Parathyroid adenoma (tissue), 2 donors: ENCODE measurements at regions not wholly inside any gene's neighbourhood (a gene's known extent, or its start where the extent isn't known, plus 50 kb on each side); places are given as distances from the start of the nearest gene placed in this dataset.
"Not testable (repeated sequence)": the region's sequence is repeated elsewhere in the genome, so short reads cannot be mapped to it uniquely, and the experiment has no call there.

Experiments
- H2AFZ ChIP-seq: fragments of 300-600 bp; sonication (generic); one replicate; pipeline ENCODE4 v1.7.0; 2017; ENCODE audit warnings: antibody characterized with exemption, mild to moderate bottlenecking
- H3K27ac ChIP-seq: fragments of 300-600 bp; sonication (generic); one replicate; pipeline ENCODE4 v1.7.0; 2017
- H3K27me3 ChIP-seq: fragments of 300-600 bp; sonication (generic); one replicate; pipeline ENCODE4 v1.7.0; 2017; ENCODE audit warnings: low read length; ENCODE audit not compliant: control insufficient read depth, insufficient read depth
- H3K36me3 ChIP-seq: fragments of 300-600 bp; sonication (generic); one replicate; pipeline ENCODE4 v1.7.0; 2017; ENCODE audit warnings: low read length; ENCODE audit not compliant: control insufficient read depth, insufficient read depth
- H3K4me1 ChIP-seq: fragments of 300-600 bp; sonication (generic); one replicate; pipeline ENCODE4 v1.7.0; 2017; ENCODE audit warnings: control low read depth
- H3K4me2 ChIP-seq: fragments of 300-600 bp; sonication (generic); one replicate; pipeline ENCODE4 v1.7.0; 2017; ENCODE audit warnings: low read length
- H3K4me3 ChIP-seq: fragments of 300-600 bp; sonication (generic); one replicate; pipeline ENCODE4 v1.7.0; 2017; ENCODE audit warnings: low read depth, low read length
- H3K79me2 ChIP-seq: fragments of 300-600 bp; sonication (generic); one replicate; pipeline ENCODE4 v1.7.0; 2017; ENCODE audit warnings: control low read depth
- H3K9ac ChIP-seq: fragments of 300-600 bp; sonication (generic); one replicate; pipeline ENCODE4 v1.7.0; 2017; ENCODE audit warnings: mild to moderate bottlenecking
- H3K9me3 ChIP-seq: fragments of 300-600 bp; sonication (generic); one replicate; pipeline ENCODE4 v1.7.0; 2017; ENCODE audit warnings: low read length; ENCODE audit not compliant: control insufficient read depth
- TF ChIP-seq, protein P1 (sequence below): fragments of 300-600 bp; sonication (generic); IDR thresholded peaks from one replicate; pipeline ENCODE4 v1.7.0; 2017; ENCODE audit warnings: antibody characterized with exemption, mild to moderate bottlenecking
- donor health status: primary hyperparathyroidism.

DNA sequence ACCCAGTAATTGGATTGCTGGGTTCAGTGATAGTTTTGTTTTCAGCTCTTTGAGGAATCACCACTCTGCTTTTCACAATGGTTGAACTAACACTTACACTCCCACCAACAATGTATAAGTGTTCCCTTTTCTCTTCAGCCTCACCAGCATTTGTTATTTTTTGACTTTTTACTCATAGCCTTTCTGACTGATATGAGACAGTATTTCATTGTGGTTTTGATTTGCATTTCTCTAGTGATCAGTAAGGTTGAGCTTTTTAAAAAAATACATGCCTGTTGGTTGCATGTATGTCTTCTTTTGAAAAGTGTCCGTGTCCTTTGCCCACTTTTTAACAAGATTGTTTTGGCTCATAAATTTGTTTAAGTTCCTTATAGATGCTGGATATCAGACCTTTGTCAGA, 185.7 kb upstream of the CCNH start:
- no peak overlapping the region for H3K4me2 ChIP-seq

DNA sequence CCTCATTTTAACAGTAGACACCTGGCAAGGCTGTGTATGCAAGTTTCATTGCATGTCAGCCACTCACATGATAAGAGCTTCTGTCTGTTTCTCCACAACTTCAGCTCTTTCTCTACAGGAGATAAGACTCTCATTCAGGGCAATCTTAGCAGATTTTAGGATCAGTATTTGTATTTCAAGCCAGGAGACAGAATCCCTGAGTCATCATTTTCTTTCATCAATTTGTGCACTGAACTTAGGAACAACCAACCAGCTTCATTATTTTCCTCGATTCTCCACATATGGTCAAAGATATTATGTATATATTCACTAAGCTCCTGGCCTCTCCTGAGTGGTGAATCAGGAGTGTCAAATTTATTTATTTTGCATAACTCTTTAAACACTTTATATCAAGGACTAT, 181.8 kb upstream of the CCNH start:
- Histone ChIP-seq H3K27me3 (no peaks in the 10 kb centered on the region), H3K9me3 (no peaks in the 10 kb centered on the region), H3K9ac (no peak overlapping the region), H3K4me2 (no peak overlapping the region), H3K4me3 (no peak overlapping the region), H3K79me2 (no peaks in the 10 kb centered on the region), H3K36me3 (no peaks in the 10 kb centered on the region), H2AFZ (no peak overlapping the region), H3K27ac (no peak overlapping the region), H3K4me1 (no peaks in the 10 kb centered on the region)
- TF ChIP-seq, protein P1, sequence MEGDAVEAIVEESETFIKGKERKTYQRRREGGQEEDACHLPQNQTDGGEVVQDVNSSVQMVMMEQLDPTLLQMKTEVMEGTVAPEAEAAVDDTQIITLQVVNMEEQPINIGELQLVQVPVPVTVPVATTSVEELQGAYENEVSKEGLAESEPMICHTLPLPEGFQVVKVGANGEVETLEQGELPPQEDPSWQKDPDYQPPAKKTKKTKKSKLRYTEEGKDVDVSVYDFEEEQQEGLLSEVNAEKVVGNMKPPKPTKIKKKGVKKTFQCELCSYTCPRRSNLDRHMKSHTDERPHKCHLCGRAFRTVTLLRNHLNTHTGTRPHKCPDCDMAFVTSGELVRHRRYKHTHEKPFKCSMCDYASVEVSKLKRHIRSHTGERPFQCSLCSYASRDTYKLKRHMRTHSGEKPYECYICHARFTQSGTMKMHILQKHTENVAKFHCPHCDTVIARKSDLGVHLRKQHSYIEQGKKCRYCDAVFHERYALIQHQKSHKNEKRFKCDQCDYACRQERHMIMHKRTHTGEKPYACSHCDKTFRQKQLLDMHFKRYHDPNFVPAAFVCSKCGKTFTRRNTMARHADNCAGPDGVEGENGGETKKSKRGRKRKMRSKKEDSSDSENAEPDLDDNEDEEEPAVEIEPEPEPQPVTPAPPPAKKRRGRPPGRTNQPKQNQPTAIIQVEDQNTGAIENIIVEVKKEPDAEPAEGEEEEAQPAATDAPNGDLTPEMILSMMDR = no peak

More for the DNA sequence above, 185.7 kb upstream of the CCNH start:
- Histone ChIP-seq H3K79me2 (no peaks in the 10 kb centered on the region), H3K9ac (no peak overlapping the region), H3K27me3 (no peaks in the 10 kb centered on the region), H3K4me3 (no peak overlapping the region), H3K27ac (no peak overlapping the region), H3K36me3 (no peaks in the 10 kb centered on the region), H3K4me1 (no peaks in the 10 kb centered on the region), H3K9me3 (no peaks in the 10 kb centered on the region), H2AFZ (no peak overlapping the region)
- TF ChIP-seq, protein P1 = no peak

GRCh38 chr5:87589587-87589986, 176.9 kb upstream of the CCNH start:
- H3K36me3 ChIP-seq = no peaks in the 10 kb centered on the region
- TF ChIP-seq, protein P1 = no peak
- H2AFZ ChIP-seq = no peak overlapping the region
- H3K4me2 ChIP-seq = no peak overlapping the region
- no peaks in the 10 kb centered on the region for H3K79me2 ChIP-seq
- H3K27ac ChIP-seq = no peak overlapping the region
- H3K4me3 ChIP-seq = no peak overlapping the region
- H3K9me3 ChIP-seq = no peaks in the 10 kb centered on the region
- no peaks in the 10 kb centered on the region for H3K27me3 ChIP-seq
- H3K4me1 ChIP-seq = no peaks in the 10 kb centered on the region
- H3K9ac ChIP-seq = no peak overlapping the region

DNA sequence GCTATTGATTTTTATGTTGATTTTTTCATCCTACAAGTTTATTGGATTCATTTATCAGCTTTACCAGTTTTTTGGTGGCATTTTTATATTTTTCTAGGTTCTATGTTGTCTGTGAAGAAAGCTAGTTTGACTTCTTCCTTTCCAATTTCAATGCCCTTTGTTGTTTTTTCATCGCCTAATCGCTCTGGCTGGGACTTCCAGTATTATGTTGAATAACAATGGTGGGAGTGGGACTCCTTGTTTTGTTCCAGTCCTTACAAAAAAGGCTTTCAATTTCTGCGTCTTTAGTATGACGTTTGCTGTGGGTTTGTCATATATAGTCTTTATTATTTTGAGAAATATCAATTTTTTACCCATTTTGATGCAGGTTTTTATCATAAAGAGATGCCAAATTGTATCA, 175.6 kb upstream of the CCNH start:
- Histone ChIP-seq H3K4me1 (no peaks in the 10 kb centered on the region), H3K27me3 (no peaks in the 10 kb centered on the region), H3K9ac (no peak overlapping the region), H3K9me3 (no peaks in the 10 kb centered on the region), H3K4me2 (no peak overlapping the region), H3K4me3 (no peak overlapping the region), H3K27ac (no peak overlapping the region), H2AFZ (no peak overlapping the region), H3K36me3 (no peaks in the 10 kb centered on the region), H3K79me2 (no peaks in the 10 kb centered on the region)
- TF ChIP-seq, protein P1 = no peak

DNA sequence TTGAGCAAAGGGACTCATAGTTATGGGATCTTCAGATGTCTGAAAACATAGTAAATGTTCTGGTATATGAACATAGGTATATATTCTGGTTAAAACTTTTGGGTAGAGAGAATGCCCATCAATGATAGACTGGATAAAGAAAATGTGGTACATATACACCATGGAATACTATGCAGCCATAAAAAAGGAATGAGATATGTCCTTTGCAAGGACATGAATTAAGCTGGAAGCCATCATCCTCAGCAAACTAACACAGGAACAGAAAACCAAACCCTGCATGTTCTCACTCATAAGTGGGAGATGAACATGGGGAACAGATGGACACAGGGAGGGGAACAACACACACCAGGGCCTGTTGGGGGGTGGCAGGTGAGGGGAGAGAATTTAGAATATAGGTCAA, 171.0 kb upstream of the CCNH start:
- H2AFZ ChIP-seq, H3K4me3 ChIP-seq, H3K36me3 ChIP-seq, H3K4me1 ChIP-seq, H3K9ac ChIP-seq, H3K27me3 ChIP-seq, H3K27ac ChIP-seq, H3K9me3 ChIP-seq, H3K79me2 ChIP-seq, H3K4me2 ChIP-seq: not testable (repeated sequence)
